ENCODE measurements at regions not wholly inside any gene's neighbourhood (a gene's known extent, or its start where the extent isn't known, plus 50 kb on each side); places are given as distances from the start of the nearest gene placed in this dataset.

DNA sequence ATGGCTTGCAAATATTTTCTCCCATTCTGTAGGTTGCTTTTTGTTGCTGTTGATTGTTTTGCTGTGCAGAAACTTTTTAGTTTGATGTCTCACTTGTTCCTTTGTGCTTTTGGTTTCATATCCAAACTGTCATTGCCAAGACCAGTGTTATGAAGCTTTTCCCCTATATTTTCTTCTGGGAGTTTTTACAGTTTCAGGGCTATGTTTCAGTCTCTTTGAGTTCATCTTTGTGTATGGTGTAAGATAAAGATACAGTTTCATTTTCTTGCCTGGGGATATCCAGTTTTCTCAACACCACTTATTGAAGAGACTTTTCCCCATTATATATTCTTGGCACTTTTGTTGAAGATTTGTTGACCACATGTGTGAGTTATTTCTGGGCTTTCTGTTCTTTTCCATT, 139.9 kb downstream of the MRPL57 start:
- CTCF ChIA-PET, result no interaction called here
- no peak overlapping the region for H3K4ac ChIP-seq (ENCODE audit: low read depth, low read length)

More for the DNA sequence above, 139.9 kb downstream of the MRPL57 start:
- H2BK120ac ChIP-seq (ENCODE audit: low read depth, low read length), result no peak overlapping the region
- dilution Hi-C loops (cut with HindIII; ENCODE audit: low sequenced_read_pairs, unreplicated experiment), result no loop called here
- no peak overlapping the region for H3K27ac ChIP-seq (ENCODE audit: insufficient read depth, low read length)
- no peak overlapping the region for H2BK20ac ChIP-seq (ENCODE audit: low read depth, low read length)
- H4K91ac ChIP-seq (ENCODE audit: insufficient read depth, low read depth, low read length), result no peak overlapping the region
- no peaks in the 10 kb centered on the region for H3K9me3 ChIP-seq (ENCODE audit: control insufficient read depth, insufficient read depth, low read length)
- H2BK5ac ChIP-seq (ENCODE audit: low read depth, low read length, poor library complexity, severe bottlenecking), result no peak overlapping the region
- H3K23ac ChIP-seq (ENCODE audit: low read depth, low read length), result no peak overlapping the region
- H3K27me3 ChIP-seq (ENCODE audit: control insufficient read depth, insufficient read depth, low read length), result no peaks in the 10 kb centered on the region
- H3K9ac ChIP-seq (ENCODE audit: low read depth, low read length), result no peak overlapping the region
- ATAC-seq (ENCODE audit: low read depth) (no peak), DNase-seq (no peak)
- no peak overlapping the region for H2BK15ac ChIP-seq (ENCODE audit: low read depth, low read length)
- H3K18ac ChIP-seq (ENCODE audit: low read depth, low read length), result no peak overlapping the region
- no peak for TF ChIP-seq CHD1 (IDR thresholded peaks at IDR 0.05; ENCODE audit: low read depth, low read length)
- no peak for TF ChIP-seq CTCF (conservative IDR thresholded peaks at IDR 0.05; ENCODE audit: low read depth, low read length)
- no peak for TF ChIP-seq MAFK (IDR thresholded peaks at IDR 0.05; ENCODE audit: low read depth, low read length)
- TF ChIP-seq MXI1 (IDR thresholded peaks at IDR 0.05; ENCODE audit: borderline replicate concordance, low read depth, low read length), result no peak
- no peak for TF ChIP-seq ELK1 (IDR thresholded peaks at IDR 0.05; ENCODE audit: borderline replicate concordance, low read depth, low read length)
- TF ChIP-seq RFX5 (IDR thresholded peaks at IDR 0.05; ENCODE audit: low read depth, low read length), result no peak
- no peak for TF ChIP-seq BHLHE40 (IDR thresholded peaks at IDR 0.05; ENCODE audit: low read depth, low read length)
- TF ChIP-seq, protein P1, sequence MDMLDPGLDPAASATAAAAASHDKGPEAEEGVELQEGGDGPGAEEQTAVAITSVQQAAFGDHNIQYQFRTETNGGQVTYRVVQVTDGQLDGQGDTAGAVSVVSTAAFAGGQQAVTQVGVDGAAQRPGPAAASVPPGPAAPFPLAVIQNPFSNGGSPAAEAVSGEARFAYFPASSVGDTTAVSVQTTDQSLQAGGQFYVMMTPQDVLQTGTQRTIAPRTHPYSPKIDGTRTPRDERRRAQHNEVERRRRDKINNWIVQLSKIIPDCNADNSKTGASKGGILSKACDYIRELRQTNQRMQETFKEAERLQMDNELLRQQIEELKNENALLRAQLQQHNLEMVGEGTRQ (IDR thresholded peaks at IDR 0.05; ENCODE audit: low read depth, low read length), result no peak
- no peak for TF ChIP-seq RCOR1 (IDR thresholded peaks at IDR 0.05; ENCODE audit: insufficient replicate concordance, low read length)
- no peak for TF ChIP-seq CEBPB (IDR thresholded peaks at IDR 0.05; ENCODE audit: low read depth, low read length)
- no peak for TF ChIP-seq SMC3 (IDR thresholded peaks at IDR 0.05; ENCODE audit: low read depth, low read length)
- TF ChIP-seq FOS (IDR thresholded peaks at IDR 0.05; ENCODE audit: low read depth, low read length), result no peak
- POLR2A ChIA-PET (ENCODE audit: unreplicated experiment), result no interaction called here
- intact Hi-C loops (cut with micrococcal nuclease), result no loop called here
- no peak overlapping the region for H3K14ac ChIP-seq (replicated peaks; ENCODE audit: low read depth, low read length)
- H2AK5ac ChIP-seq (ENCODE audit: low read depth, low read length), result no peak overlapping the region
- H2AK9ac ChIP-seq (replicated peaks; ENCODE audit: low read depth, low read length, poor library complexity), result no peak overlapping the region
- no TSS peak for BruUV-seq (replicated peaks)
- H3K56ac ChIP-seq (ENCODE audit: extremely low read depth, insufficient read depth, low read length), result no peak overlapping the region
- H3K4me2 ChIP-seq (ENCODE audit: low read depth, low read length), result no peak overlapping the region
- no peak overlapping the region for H4K5ac ChIP-seq (ENCODE audit: low read depth, low read length)
- no peak overlapping the region for H3K4me3 ChIP-seq (ENCODE audit: insufficient read depth, low read depth, low read length)
- H4K8ac ChIP-seq (ENCODE audit: low read depth in 2 of 2, low read length in 2 of 2), result no peak overlapping the region
- H3K79me1 ChIP-seq (ENCODE audit: low read depth in 1 of 2, low read length in 2 of 2), result no peaks in the 10 kb centered on the region
- H2AFZ ChIP-seq (replicated peaks; ENCODE audit: low read length, poor library complexity), result no peak overlapping the region
- H4K20me1 ChIP-seq (ENCODE audit: insufficient read depth, low read length), result no peaks in the 10 kb centered on the region
- no peaks in the 10 kb centered on the region for H3K36me3 ChIP-seq (ENCODE audit: control insufficient read depth, insufficient read depth, low read length)
- no peaks in the 10 kb centered on the region for H3K4me1 ChIP-seq (ENCODE audit: control insufficient read depth, insufficient read depth, low read length)
- H3K9me1 ChIP-seq (ENCODE audit: insufficient read depth, low read length), result no peaks in the 10 kb centered on the region
- in situ Hi-C loops (cut with MboI; ENCODE audit: low sequenced_read_pairs), result no loop called here

Data from IMR-90 (cell line).